HG02588 (cell line): ENCODE measurements at regions not wholly inside any gene's neighbourhood (a gene's known extent, or its start where the extent isn't known, plus 50 kb on each side); places are given as distances from the start of the nearest gene placed in this dataset.
A peak's percentile ranks its signal among the peaks of the same experiment; 100 is the strongest.
"Not testable (repeated sequence)": the region's sequence is repeated elsewhere in the genome, so short reads cannot be mapped to it uniquely, and the experiment has no call there.

Experiments used
- ATAC-seq: cut with Tn5 transposase; IDR thresholded peaks from one replicate; pipeline ENCODE4 v1.9.1; 2021; ENCODE audit warnings: mild to moderate bottlenecking, moderate library complexity; ENCODE audit not compliant: unreplicated experiment

GRCh38 chr9:33690143-33690933 is 105.0 kb upstream of the PRSS3 start:
- no peak for ATAC-seq

GRCh38 chr9:33695299-33695698 is 100.1 kb upstream of the PRSS3 start:
- no peak for ATAC-seq

GRCh38 chr9:33695856-33696255 is 99.5 kb upstream of the PRSS3 start:
- ATAC-seq, result no peak

GRCh38 chr9:33697171-33697570 is 98.2 kb upstream of the PRSS3 start:
- no peak for ATAC-seq

- ATAC-seq, result no peak
Measured at GRCh38 chr9:33698267-33698666, 97.1 kb upstream of the PRSS3 start.

- not testable (repeated sequence) for ATAC-seq
Measured at GRCh38 chr9:33700940-33701339, 94.4 kb upstream of the PRSS3 start.

- ATAC-seq, result no peak
Measured at GRCh38 chr9:33703430-33704102, 91.8 kb upstream of the PRSS3 start.

- not testable (repeated sequence) for ATAC-seq
Measured at GRCh38 chr9:33705440-33705839, 89.9 kb upstream of the PRSS3 start.

GRCh38 chr9:33708441-33708840 is 86.9 kb upstream of the PRSS3 start:
- no peak for ATAC-seq

GRCh38 chr9:33709269-33709668 is 86.1 kb upstream of the PRSS3 start:
- ATAC-seq, result no peak

GRCh38 chr9:33711418-33711817 is 83.9 kb upstream of the PRSS3 start:
- ATAC-seq, result not testable (repeated sequence)

- no peak for ATAC-seq
Measured at GRCh38 chr9:33714989-33715388, 80.4 kb upstream of the PRSS3 start.

GRCh38 chr9:33718987-33719386 is 76.4 kb upstream of the PRSS3 start:
- no peak for ATAC-seq

GRCh38 chr9:33719581-33720374 is 75.6 kb upstream of the PRSS3 start:
- ATAC-seq, result no peak

- peak; percentile 75 for ATAC-seq
Measured at GRCh38 chr9:33721674-33722358, 73.5 kb upstream of the PRSS3 start.

GRCh38 chr9:33722359-33722675 is 73.0 kb upstream of the PRSS3 start:
- ATAC-seq, result no peak

GRCh38 chr9:33728613-33729012 is 66.7 kb upstream of the PRSS3 start:
- ATAC-seq, result no peak

GRCh38 chr9:33731142-33731541 is 64.2 kb upstream of the PRSS3 start:
- no peak for ATAC-seq

GRCh38 chr9:33731625-33732024 is 63.7 kb upstream of the PRSS3 start:
- no peak for ATAC-seq

- ATAC-seq, result not testable (repeated sequence)
Measured at GRCh38 chr9:33734247-33734940, 61.0 kb upstream of the PRSS3 start.
